Lower leg skin (tissue), 4 donors: ENCODE measurements at regions not wholly inside any gene's neighbourhood (a gene's known extent, or its start where the extent isn't known, plus 50 kb on each side); places are given as distances from the start of the nearest gene placed in this dataset.
"Not testable (repeated sequence)": the region's sequence is repeated elsewhere in the genome, so short reads cannot be mapped to it uniquely, and the experiment has no call there.

Experiments used
- DNase-seq, 2 donors: peaks; one replicate each; pipeline ENCODE4 v3.0.0-alpha.2; 2019; ENCODE audit warnings: low spot score in 2 of 2
- H3K4me3 ChIP-seq: fragments of 200-600 bp; sonication (generic); 2 replicates; pipeline ENCODE4 v1.5.1; 2017; ENCODE audit warnings: mild to moderate bottlenecking, low read depth; ENCODE audit not compliant: poor library complexity, severe bottlenecking
- POLR2A ChIP-seq, 2 donors: fragments of 450-650 bp; IDR thresholded peaks; one replicate each; pipeline ENCODE4 v1.6.1; 2016 to 2017; ENCODE audit warnings: antibody characterized with exemption in 2 of 2, mild to moderate bottlenecking in 1 of 2, moderate library complexity in 1 of 2
- WGBS, 2 donors: methylation state at CpG; one replicate each; pipeline ENCODE4 v1.1.5; 2018; 5-methylcytosine and 5-hydroxymethylcytosine counted together
- intact Hi-C: fragments of 100-400 bp; cut with DNase I; formaldehyde crosslinking; loops from one replicate; pipeline ENCODE4 v1.15.0; 2023; ENCODE audit warnings: low total_unique reads
- TF ChIP-seq, protein P1 (sequence below), 3 donors: fragments of 450-650 bp; IDR thresholded peaks; one replicate each; pipeline ENCODE4 v1.5.1; 2016; ENCODE audit warnings: antibody characterized with exemption in 3 of 3, mild to moderate bottlenecking in 3 of 3, moderate library complexity in 2 of 3

DNA sequence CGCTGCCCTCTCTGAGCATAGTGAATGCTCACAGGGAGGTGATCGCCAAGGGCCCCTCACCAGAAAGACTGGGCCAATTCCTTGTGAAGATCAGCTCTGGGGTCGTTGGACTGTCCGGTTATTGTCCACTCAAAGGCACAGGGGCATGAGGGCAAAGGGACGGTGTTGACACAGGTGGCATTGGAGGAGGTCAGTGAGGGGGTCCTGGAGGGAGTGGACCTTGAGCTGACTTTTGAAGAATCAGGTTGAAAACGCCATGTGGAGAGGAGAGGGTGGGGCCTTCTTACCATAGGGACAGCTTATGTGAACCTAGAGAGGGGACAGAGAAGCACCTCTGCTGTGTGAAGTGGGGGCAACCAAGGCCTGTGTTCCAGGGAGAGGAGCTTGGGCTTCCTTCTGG, 131.5 kb downstream of the TFCP2L1 start:
- no peak for DNase-seq
- intact Hi-C loops, result no loop called here
- no peak overlapping the region for H3K4me3 ChIP-seq
- 71 to 80% methylated on average over 6 of the region's 6 CpGs for WGBS, 2 donors
- TF ChIP-seq POLR2A (IDR thresholded peaks at IDR 0.05), result no peak
- TF ChIP-seq, protein P1, sequence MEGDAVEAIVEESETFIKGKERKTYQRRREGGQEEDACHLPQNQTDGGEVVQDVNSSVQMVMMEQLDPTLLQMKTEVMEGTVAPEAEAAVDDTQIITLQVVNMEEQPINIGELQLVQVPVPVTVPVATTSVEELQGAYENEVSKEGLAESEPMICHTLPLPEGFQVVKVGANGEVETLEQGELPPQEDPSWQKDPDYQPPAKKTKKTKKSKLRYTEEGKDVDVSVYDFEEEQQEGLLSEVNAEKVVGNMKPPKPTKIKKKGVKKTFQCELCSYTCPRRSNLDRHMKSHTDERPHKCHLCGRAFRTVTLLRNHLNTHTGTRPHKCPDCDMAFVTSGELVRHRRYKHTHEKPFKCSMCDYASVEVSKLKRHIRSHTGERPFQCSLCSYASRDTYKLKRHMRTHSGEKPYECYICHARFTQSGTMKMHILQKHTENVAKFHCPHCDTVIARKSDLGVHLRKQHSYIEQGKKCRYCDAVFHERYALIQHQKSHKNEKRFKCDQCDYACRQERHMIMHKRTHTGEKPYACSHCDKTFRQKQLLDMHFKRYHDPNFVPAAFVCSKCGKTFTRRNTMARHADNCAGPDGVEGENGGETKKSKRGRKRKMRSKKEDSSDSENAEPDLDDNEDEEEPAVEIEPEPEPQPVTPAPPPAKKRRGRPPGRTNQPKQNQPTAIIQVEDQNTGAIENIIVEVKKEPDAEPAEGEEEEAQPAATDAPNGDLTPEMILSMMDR (IDR thresholded peaks at IDR 0.05), result no peak

DNA sequence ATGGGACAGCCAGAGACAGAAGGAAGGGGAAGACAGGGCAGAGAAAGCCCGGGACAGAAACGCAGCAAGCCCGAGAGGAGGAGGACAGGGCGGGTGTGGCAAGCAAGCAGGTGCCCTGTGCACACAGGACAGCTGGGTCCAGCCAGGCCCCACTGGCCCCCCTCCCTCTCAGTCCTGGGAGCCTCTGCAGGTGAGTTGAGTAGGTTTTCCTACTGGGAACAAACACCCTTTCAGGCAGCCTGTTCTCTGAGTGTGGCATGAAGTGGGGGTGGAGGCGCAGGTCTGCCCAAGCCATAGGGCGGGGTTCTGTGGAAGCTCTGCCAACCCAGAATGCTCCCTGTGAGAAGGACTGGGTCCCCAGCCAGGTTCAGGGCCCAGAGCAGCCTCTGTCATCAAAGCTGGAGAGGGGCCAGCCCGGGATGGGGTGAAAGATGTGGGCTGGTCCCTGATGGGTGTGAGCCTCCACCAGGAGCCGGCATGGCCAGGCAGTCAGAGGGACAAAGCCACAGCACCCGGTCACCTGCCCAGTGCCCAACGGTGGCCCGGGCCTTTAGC, 129.4 kb downstream of the TFCP2L1 start:
- 42 to 51% methylated on average over 10 to 11 of the region's 11 CpGs for WGBS, 2 donors
- peak; percentile 76 to 90 for DNase-seq
- TF ChIP-seq, protein P1 (IDR thresholded peaks at IDR 0.05), result no peak
- TF ChIP-seq POLR2A (IDR thresholded peaks at IDR 0.05), result no peak
- intact Hi-C loops, result no loop called here
- H3K4me3 ChIP-seq, result no peak overlapping the region

DNA sequence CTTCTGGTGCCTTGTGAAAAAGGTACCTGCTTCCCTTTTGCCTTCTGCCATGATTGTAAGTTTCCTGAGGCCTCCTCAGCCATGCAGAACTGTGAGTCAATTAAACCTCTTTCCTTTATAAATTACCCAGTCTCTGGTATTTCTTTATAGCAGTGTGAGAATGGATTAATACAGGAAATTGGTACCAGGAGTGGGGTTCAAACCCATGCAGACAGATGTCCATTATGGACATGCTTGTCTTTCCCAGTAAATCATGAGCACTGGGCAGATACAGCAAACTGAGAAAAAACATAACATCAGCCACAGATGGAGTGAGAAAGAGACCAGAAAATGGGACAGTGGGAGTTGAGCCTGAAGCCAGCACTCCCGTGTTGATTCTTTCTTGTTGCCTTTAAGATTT, 127.5 kb downstream of the TFCP2L1 start:
- H3K4me3 ChIP-seq, intact Hi-C loops: not testable (repeated sequence)
- DNase-seq, result peak in 1 of 2 donors; percentile 3
- WGBS, 2 donors, result 92 to 97% methylated on average over 1 of the region's 1 CpG

DNA sequence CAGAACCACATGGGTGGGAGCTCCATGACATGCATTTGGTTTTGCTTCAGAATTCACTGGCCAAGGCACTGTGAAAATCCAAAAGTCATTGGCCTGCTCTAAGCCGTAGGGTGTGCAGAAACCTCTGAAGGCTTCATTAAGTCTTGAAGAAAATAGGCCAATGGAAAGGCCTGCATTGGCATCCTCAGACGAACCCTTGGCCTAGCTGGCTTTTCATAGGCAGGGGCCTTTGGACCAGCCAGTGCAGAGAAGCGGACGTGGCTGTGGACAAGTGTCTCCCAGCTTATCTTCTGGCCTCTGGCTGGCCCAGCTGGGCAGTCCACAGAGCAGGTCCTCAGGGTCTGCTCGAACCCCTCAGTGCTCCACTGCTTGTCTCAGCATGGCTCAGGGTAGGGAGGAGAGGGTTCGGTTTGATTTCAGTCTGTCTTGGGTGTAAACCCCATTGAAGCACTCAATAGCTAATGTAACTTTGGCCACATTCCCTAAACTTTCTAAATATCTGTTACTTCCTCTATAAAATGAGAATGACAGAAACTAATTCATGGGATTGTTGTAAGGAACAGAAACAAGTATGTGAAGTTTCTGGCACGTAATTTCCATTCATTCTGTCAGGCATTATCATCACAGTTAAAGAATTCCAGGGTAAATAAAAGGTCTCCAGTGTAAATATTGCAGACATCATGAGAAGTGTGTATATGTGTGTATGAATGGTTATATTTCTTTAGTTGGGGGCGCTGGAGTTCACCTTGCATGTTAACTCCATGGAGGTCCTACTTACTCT, 125.5 kb downstream of the TFCP2L1 start:
- no peak overlapping the region for H3K4me3 ChIP-seq
- intact Hi-C loops, result no loop called here
- DNase-seq, result peak in 1 of 2 donors; percentile 63
- 73 to 84% methylated on average over 8 of the region's 8 CpGs for WGBS, 2 donors
- TF ChIP-seq, protein P1 (IDR thresholded peaks at IDR 0.05), result no peak
- TF ChIP-seq POLR2A (IDR thresholded peaks at IDR 0.05), result no peak

DNA sequence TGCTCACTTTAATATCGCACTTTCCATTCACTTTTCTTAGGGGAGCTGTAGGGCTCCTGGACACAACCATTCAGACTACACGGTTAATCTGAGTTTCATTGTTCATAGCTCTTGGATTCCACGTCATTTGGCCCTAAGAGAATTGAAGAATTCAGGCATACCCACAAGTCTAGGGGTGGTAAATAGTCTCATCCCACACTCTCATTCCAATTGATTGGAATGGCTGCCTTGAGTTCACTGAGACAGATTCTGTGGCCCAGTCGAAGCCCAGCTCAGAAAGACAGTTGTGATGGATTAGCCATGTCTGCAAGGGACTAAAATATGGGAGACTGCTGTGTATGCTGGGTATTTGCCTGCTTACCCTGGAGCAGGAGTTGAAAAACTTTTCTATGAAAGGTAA, 124.6 kb downstream of the TFCP2L1 start:
- no peak overlapping the region for H3K4me3 ChIP-seq
- TF ChIP-seq, protein P1 (IDR thresholded peaks at IDR 0.05), result no peak
- no peak for TF ChIP-seq POLR2A (IDR thresholded peaks at IDR 0.05)
- 62 to 71% methylated on average over 4 of the region's 4 CpGs for WGBS, 2 donors
- peak in 1 of 2 donors; percentile 3 for DNase-seq
- intact Hi-C loops, result no loop called here

DNA sequence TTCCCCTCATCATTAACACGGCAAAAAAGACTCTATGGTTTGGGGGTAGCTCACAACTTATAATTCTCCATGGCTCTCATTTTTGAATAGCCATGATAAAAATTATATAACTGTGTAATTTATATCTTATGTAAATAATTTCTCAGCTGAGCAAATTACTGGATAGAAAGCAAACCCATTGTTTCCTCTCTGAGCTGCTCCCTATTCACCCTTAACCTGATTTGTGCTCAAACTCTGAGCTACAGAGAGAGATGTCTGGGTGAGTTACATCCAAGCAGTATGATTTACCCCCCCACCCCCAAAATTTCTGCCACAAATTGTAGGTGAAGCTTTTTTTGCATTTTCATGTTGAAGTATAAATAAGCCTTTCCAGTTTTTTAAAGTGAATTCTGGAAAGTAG, 123.7 kb downstream of the TFCP2L1 start:
- no peak for TF ChIP-seq POLR2A (IDR thresholded peaks at IDR 0.05)
- TF ChIP-seq, protein P1 (IDR thresholded peaks at IDR 0.05), result no peak
- DNase-seq, result no peak
- 89 to 90% methylated on average over 1 of the region's 1 CpG for WGBS, 2 donors
- intact Hi-C loops, result no loop called here
- H3K4me3 ChIP-seq, result no peak overlapping the region
